ENCODE measurements at regions not wholly inside any gene's neighbourhood (a gene's known extent, or its start where the extent isn't known, plus 50 kb on each side); places are given as distances from the start of the nearest gene placed in this dataset.

- intact Hi-C loops (cut with DNase I), result no loop called here
- ATAC-seq, result no peak
- 92% methylated on average over 1 of the region's 1 CpG for WGBS (ENCODE audit: insufficient coverage, low coverage, low lambda C conversion rate, missing lambda C conversion rate)
Observed at GRCh38 chr2:14706201-14706600, 73.7 kb downstream of the LRATD1 start.

GRCh38 chr2:14712111-14712510 is 79.6 kb downstream of the LRATD1 start:
- ATAC-seq (no peak), DNase-seq (no peak)
- Histone ChIP-seq H3K27ac (no peak overlapping the region), H3K4me1 (no peaks in the 10 kb centered on the region), H3K27me3 (no peaks in the 10 kb centered on the region), H3K4me3 (no peak overlapping the region), H3K36me3 (no peaks in the 10 kb centered on the region), H3K9me3 (no peaks in the 10 kb centered on the region)
- TF ChIP-seq CTCF (IDR thresholded peaks at IDR 0.05) (no peak), POLR2A (IDR thresholded peaks at IDR 0.05) (no peak)
- 22% methylated on average over 5 of the region's 5 CpGs for WGBS (ENCODE audit: insufficient coverage, low coverage, low lambda C conversion rate, missing lambda C conversion rate)
- intact Hi-C loops (cut with DNase I), result no loop called here

More at GRCh38 chr2:14706201-14706600, 73.7 kb downstream of the LRATD1 start:
- Histone ChIP-seq H3K9me3 (no peaks in the 10 kb centered on the region), H3K4me1 (no peaks in the 10 kb centered on the region), H3K27me3 (no peaks in the 10 kb centered on the region), H3K27ac (no peak overlapping the region), H3K36me3 (no peaks in the 10 kb centered on the region), H3K4me3 (no peak overlapping the region)
- no peak for DNase-seq
- TF ChIP-seq CTCF (IDR thresholded peaks at IDR 0.05) (no peak), POLR2A (IDR thresholded peaks at IDR 0.05) (no peak)

GRCh38 chr2:14713248-14713647 is 80.7 kb downstream of the LRATD1 start:
- Histone ChIP-seq H3K36me3 (no peaks in the 10 kb centered on the region), H3K4me1 (no peaks in the 10 kb centered on the region), H3K27ac (no peak overlapping the region), H3K9me3 (no peaks in the 10 kb centered on the region), H3K4me3 (no peak overlapping the region), H3K27me3 (no peaks in the 10 kb centered on the region)
- 40% methylated on average over 4 of the region's 5 CpGs for WGBS (ENCODE audit: insufficient coverage, low coverage, low lambda C conversion rate, missing lambda C conversion rate)
- no peak for ATAC-seq
- no peak for DNase-seq
- intact Hi-C loops (cut with DNase I), result no loop called here
- TF ChIP-seq POLR2A (IDR thresholded peaks at IDR 0.05) (no peak), CTCF (IDR thresholded peaks at IDR 0.05) (no peak)

GRCh38 chr2:14715600-14715999 is 83.1 kb downstream of the LRATD1 start:
- WGBS (ENCODE audit: insufficient coverage, low coverage, low lambda C conversion rate, missing lambda C conversion rate), result 21% methylated on average over 1 of the region's 1 CpG
- Histone ChIP-seq H3K27ac (no peak overlapping the region), H3K36me3 (no peaks in the 10 kb centered on the region), H3K4me1 (no peaks in the 10 kb centered on the region), H3K4me3 (no peak overlapping the region), H3K27me3 (no peaks in the 10 kb centered on the region), H3K9me3 (no peaks in the 10 kb centered on the region)
- intact Hi-C loops (cut with DNase I), result no loop called here
- ATAC-seq (no peak), DNase-seq (no peak)
- TF ChIP-seq CTCF (IDR thresholded peaks at IDR 0.05) (no peak), POLR2A (IDR thresholded peaks at IDR 0.05) (no peak)

- no peaks in the 10 kb centered on the region for H3K9me3 ChIP-seq
- TF ChIP-seq POLR2A (IDR thresholded peaks at IDR 0.05), result no peak
- no peak overlapping the region for H3K4me3 ChIP-seq
- no peak for DNase-seq
- H3K27ac ChIP-seq, result no peak overlapping the region
- WGBS (ENCODE audit: insufficient coverage, low coverage, low lambda C conversion rate, missing lambda C conversion rate), result 50% methylated on average over 1 of the region's 1 CpG
- ATAC-seq, result no peak
- no peaks in the 10 kb centered on the region for H3K36me3 ChIP-seq
- H3K27me3 ChIP-seq, result no peaks in the 10 kb centered on the region
- H3K4me1 ChIP-seq, result no peaks in the 10 kb centered on the region
- intact Hi-C loops (cut with DNase I), result no loop called here
Observed at GRCh38 chr2:14716319-14716718, 83.8 kb downstream of the LRATD1 start.
